Thoracic aorta (tissue), 2 donors: ENCODE measurements at regions not wholly inside any gene's neighbourhood (a gene's known extent, or its start where the extent isn't known, plus 50 kb on each side); places are given as distances from the start of the nearest gene placed in this dataset.
"Not testable (repeated sequence)": the region's sequence is repeated elsewhere in the genome, so short reads cannot be mapped to it uniquely, and the experiment has no call there.

Experiments used
- ATAC-seq: fragments of 150-250 bp; one replicate; pipeline ENCODE4 v1.8.0; 2017; ENCODE audit warnings: low read depth; ENCODE audit not compliant: insufficient number of reproducible peaks, low FRiP score
- DNase-seq: peaks from one replicate; pipeline ENCODE4 v3.0.0-alpha.2; 2020; ENCODE audit warnings: low spot score
- H3K27ac ChIP-seq, 2 donors: fragments of 200-600 bp; sonication (generic); 1 replicate in 1 of 2; 2 replicates in 1 of 2; pipeline ENCODE4 v1.5.1; 2016; ENCODE audit warnings: mild to moderate bottlenecking in 2 of 2, moderate library complexity in 2 of 2
- H3K27me3 ChIP-seq: fragments of 200-600 bp; sonication (generic); replicated peaks from 2 replicates; pipeline ENCODE4 v1.6.0; 2016; ENCODE audit warnings: mild to moderate bottlenecking; ENCODE audit not compliant: insufficient read depth
- H3K36me3 ChIP-seq: fragments of 200-600 bp; sonication (generic); one replicate; pipeline ENCODE4 v1.5.1; 2016
- H3K4me1 ChIP-seq, 2 donors: fragments of 200-600 bp; sonication (generic); 1 replicate in 1 of 2; 2 replicates in 1 of 2; pipeline versions ENCODE4 v1.5.1 to v1.6.0; 2016; ENCODE audit warnings: low read depth in 2 of 2, mild to moderate bottlenecking in 1 of 2; ENCODE audit not compliant: control insufficient read depth in 1 of 2
- H3K4me3 ChIP-seq: fragments of 200-600 bp; sonication (generic); 2 replicates; pipeline ENCODE4 v1.5.1; 2016; ENCODE audit warnings: mild to moderate bottlenecking
- H3K9me3 ChIP-seq: fragments of 200-600 bp; sonication (generic); 2 replicates; pipeline ENCODE4 v1.5.1; 2016
- CTCF ChIP-seq: fragments of 200-600 bp; sonication (generic); IDR thresholded peaks from one replicate; pipeline ENCODE4 v1.5.1; 2019; ENCODE audit warnings: antibody characterized with exemption

- DNase-seq, result no peak
- Histone ChIP-seq H3K27ac (no peak overlapping the region), H3K4me3 (no peak overlapping the region), H3K27me3 (no peaks in the 10 kb centered on the region), H3K4me1 (no peaks in the 10 kb centered on the region), H3K9me3 (no peaks in the 10 kb centered on the region), H3K36me3 (no peaks in the 10 kb centered on the region)
- no peak for TF ChIP-seq CTCF
- ATAC-seq, result no peak
Measured at GRCh38 chr12:85626784-85627171, 209.4 kb downstream of the RASSF9 start.

GRCh38 chr12:85627584-85627983 is 208.6 kb downstream of the RASSF9 start:
- H3K27me3 ChIP-seq, result no peaks in the 10 kb centered on the region
- H3K4me3 ChIP-seq, result no peak overlapping the region
- no peaks in the 10 kb centered on the region for H3K36me3 ChIP-seq
- ATAC-seq (no peak), DNase-seq (no peak)
- H3K4me1 ChIP-seq, result no peaks in the 10 kb centered on the region
- no peak overlapping the region for H3K27ac ChIP-seq
- no peaks in the 10 kb centered on the region for H3K9me3 ChIP-seq
- no peak for TF ChIP-seq CTCF

- ATAC-seq, H3K27ac ChIP-seq, H3K9me3 ChIP-seq, DNase-seq, H3K36me3 ChIP-seq, H3K4me3 ChIP-seq, H3K27me3 ChIP-seq, H3K4me1 ChIP-seq: not testable (repeated sequence)
Measured at GRCh38 chr12:85628562-85628961, 207.6 kb downstream of the RASSF9 start.

- no peak for ATAC-seq
- H3K4me1 ChIP-seq, result no peaks in the 10 kb centered on the region
- H3K27me3 ChIP-seq, result no peaks in the 10 kb centered on the region
- no peak overlapping the region for H3K4me3 ChIP-seq
- TF ChIP-seq CTCF, result no peak
- H3K36me3 ChIP-seq, result no peaks in the 10 kb centered on the region
- no peak overlapping the region for H3K27ac ChIP-seq
- no peak for DNase-seq
- no peaks in the 10 kb centered on the region for H3K9me3 ChIP-seq
Measured at GRCh38 chr12:85630851-85631250, 205.4 kb downstream of the RASSF9 start.

GRCh38 chr12:85632390-85632789 is 203.8 kb downstream of the RASSF9 start:
- Histone ChIP-seq H3K36me3 (no peaks in the 10 kb centered on the region), H3K27me3 (no peaks in the 10 kb centered on the region), H3K4me3 (no peak overlapping the region), H3K27ac (no peak overlapping the region), H3K4me1 (no peaks in the 10 kb centered on the region), H3K9me3 (no peaks in the 10 kb centered on the region)
- no peak for TF ChIP-seq CTCF
- DNase-seq (no peak), ATAC-seq (no peak)

- no peaks in the 10 kb centered on the region for H3K9me3 ChIP-seq
- DNase-seq (no peak), ATAC-seq (no peak)
- H3K4me1 ChIP-seq, result no peaks in the 10 kb centered on the region
- no peaks in the 10 kb centered on the region for H3K27me3 ChIP-seq
- no peaks in the 10 kb centered on the region for H3K36me3 ChIP-seq
- no peak overlapping the region for H3K27ac ChIP-seq
- H3K4me3 ChIP-seq, result no peak overlapping the region
- TF ChIP-seq CTCF, result no peak
Measured at GRCh38 chr12:85633491-85633890, 202.7 kb downstream of the RASSF9 start.
